GM12892 (cell line): ENCODE measurements at regions not wholly inside any gene's neighbourhood (a gene's known extent, or its start where the extent isn't known, plus 50 kb on each side); places are given as distances from the start of the nearest gene placed in this dataset.

Source experiments
- POLR2A ChIP-seq: IDR thresholded peaks from 2 replicates; pipeline ENCODE4 v1.6.1; 2011; ENCODE audit warnings: low read depth, low read length, control low read depth
- POLR2AphosphoS5 ChIP-seq: IDR thresholded peaks from 2 replicates; pipeline ENCODE4 v1.6.1; 2011; ENCODE audit warnings: low read depth, low read length, control low read depth

DNA sequence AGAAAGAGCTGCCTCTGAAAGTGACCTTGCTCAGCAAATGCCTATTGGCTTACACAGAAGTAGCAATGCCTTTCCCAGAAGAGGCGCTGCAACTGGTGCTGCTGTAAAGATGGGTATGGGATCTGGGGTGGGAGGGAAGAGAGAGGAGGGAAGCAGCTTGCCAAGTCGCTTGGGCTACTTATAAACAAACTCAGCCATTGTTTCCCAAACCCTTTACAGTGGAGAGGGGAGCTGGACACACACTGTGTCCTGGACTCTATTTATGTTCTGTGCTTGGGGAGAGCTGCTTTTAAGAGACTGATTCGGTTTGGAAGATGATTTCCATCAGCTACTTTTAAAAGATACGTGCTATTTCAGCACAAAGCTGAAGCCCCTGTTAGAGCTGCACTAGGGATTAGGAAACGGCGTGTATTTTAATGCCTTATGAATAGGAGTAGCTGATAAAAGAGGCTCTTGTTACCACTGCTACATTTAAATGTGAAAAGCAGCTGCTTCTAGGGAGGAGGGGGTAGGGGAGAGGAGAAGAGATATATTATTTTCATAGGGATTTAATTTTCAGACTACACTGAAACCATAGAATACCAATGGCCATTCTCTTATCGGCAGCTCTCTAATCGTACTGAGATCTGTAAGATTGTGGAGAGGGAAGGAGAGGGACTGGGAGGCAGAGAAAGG, 440.6 kb downstream of the MCTP2 start:
- no peak for TF ChIP-seq POLR2AphosphoS5
- TF ChIP-seq POLR2A: no peak
